Liver (tissue), 8 donors: ENCODE measurements at regions not wholly inside any gene's neighbourhood (a gene's known extent, or its start where the extent isn't known, plus 50 kb on each side); places are given as distances from the start of the nearest gene placed in this dataset.

Experiments
- DNase-seq: peaks from one replicate; pipeline ENCODE4 v3.0.0-alpha.2; 2017; ENCODE audit warnings: low spot score
- H3K27ac ChIP-seq, 2 donors: one replicate each; pipeline ENCODE4 v1.7.0; 2013; ENCODE audit warnings: inconsistent platforms in 2 of 2, low read length in 2 of 2, control low read depth in 1 of 2, low read depth in 1 of 2, mild to moderate bottlenecking in 1 of 2
- H3K27me3 ChIP-seq, 4 donors: one replicate each; pipeline versions ENCODE4 v1.6.1 to v1.7.0; 2013; ENCODE audit warnings: low read length in 3 of 4, inconsistent platforms in 1 of 4, mild to moderate bottlenecking in 1 of 4, moderate library complexity in 1 of 4; ENCODE audit not compliant: control insufficient read depth in 4 of 4, insufficient read depth in 4 of 4
- H3K36me3 ChIP-seq, 4 donors: one replicate each; pipeline versions ENCODE4 v1.6.1 to v1.7.0; 2013; ENCODE audit warnings: low read length in 3 of 4, mild to moderate bottlenecking in 3 of 4, low read depth in 1 of 4, moderate library complexity in 1 of 4; ENCODE audit not compliant: control insufficient read depth in 4 of 4, insufficient read depth in 3 of 4
- H3K4me1 ChIP-seq, 4 donors: one replicate each; pipeline versions ENCODE4 v1.6.1 to v1.7.0; 2013; ENCODE audit warnings: low read length in 3 of 4, mild to moderate bottlenecking in 3 of 4, moderate library complexity in 1 of 4; ENCODE audit not compliant: control insufficient read depth in 4 of 4, insufficient read depth in 4 of 4
- H3K4me3 ChIP-seq, 3 donors: one replicate each; pipeline versions ENCODE4 v1.6.1 to v1.7.0; 2013; ENCODE audit warnings: low read length in 3 of 3, control low read depth in 1 of 3, low read depth in 1 of 3, mild to moderate bottlenecking in 1 of 3
- H3K9ac ChIP-seq, 2 donors: one replicate each; pipeline ENCODE4 v1.7.0; 2013; ENCODE audit warnings: low read length in 2 of 2, mild to moderate bottlenecking in 2 of 2, moderate library complexity in 2 of 2, control low read depth in 1 of 2, low read depth in 1 of 2
- H3K9me3 ChIP-seq, 4 donors: one replicate each; pipeline versions ENCODE4 v1.6.1 to v1.7.0; 2013; ENCODE audit warnings: low read length in 3 of 4; ENCODE audit not compliant: control insufficient read depth in 4 of 4
- CTCF ChIP-seq: fragments of 150-350 bp; IDR thresholded peaks from 2 replicates; pipeline ENCODE4 v1.5.1; 2017; ENCODE audit warnings: improper control_type of control experiment, low read depth, low read length; ENCODE audit not compliant: missing input control
- EGR1 ChIP-seq, 2 donors: IDR thresholded peaks; 2 replicates each; pipeline ENCODE4 v1.6.1; 2016 to 2018; ENCODE audit warnings: antibody characterized with exemption in 2 of 2, low read depth in 2 of 2
- FOXA1 ChIP-seq: IDR thresholded peaks from 2 replicates; pipeline ENCODE4 v1.6.1; 2016; ENCODE audit warnings: antibody characterized with exemption
- FOXA2 ChIP-seq: IDR thresholded peaks from 2 replicates; pipeline ENCODE4 v1.6.1; 2016; ENCODE audit warnings: antibody characterized with exemption
- GABPA ChIP-seq, 2 donors: IDR thresholded peaks in 1 of 2; conservative IDR thresholded peaks in 1 of 2; 2 replicates each; pipeline ENCODE4 v1.6.1; 2016; ENCODE audit warnings: antibody characterized with exemption in 2 of 2, mild to moderate bottlenecking in 1 of 2, moderate library complexity in 1 of 2
- HNF4A ChIP-seq, 2 donors: conservative IDR thresholded peaks; 2 replicates each; pipeline ENCODE4 v1.6.1; 2016; ENCODE audit warnings: antibody characterized with exemption in 2 of 2, mild to moderate bottlenecking in 2 of 2
- HNF4G ChIP-seq: IDR thresholded peaks from 2 replicates; pipeline ENCODE4 v1.6.1; 2016; ENCODE audit warnings: antibody characterized with exemption
- JUND ChIP-seq, 2 donors: IDR thresholded peaks; 2 replicates each; pipeline ENCODE4 v1.6.1; 2016; ENCODE audit warnings: antibody characterized with exemption in 2 of 2
- NR2F2 ChIP-seq: IDR thresholded peaks from 2 replicates; pipeline ENCODE4 v1.6.1; 2016; ENCODE audit warnings: antibody characterized with exemption
- RAD21 ChIP-seq, 2 donors: IDR thresholded peaks; 2 replicates each; pipeline ENCODE4 v1.6.1; 2016; ENCODE audit warnings: antibody characterized with exemption in 2 of 2, mild to moderate bottlenecking in 2 of 2
- RXRA ChIP-seq, 2 donors: IDR thresholded peaks; 2 replicates each; pipeline ENCODE4 v1.6.1; 2017 to 2018; ENCODE audit warnings: antibody characterized with exemption in 2 of 2, mild to moderate bottlenecking in 1 of 2
- SP1 ChIP-seq: IDR thresholded peaks from 2 replicates; pipeline ENCODE4 v1.6.1; 2018; ENCODE audit warnings: antibody characterized with exemption, mild to moderate bottlenecking
- TAF1 ChIP-seq: conservative IDR thresholded peaks from 2 replicates; pipeline ENCODE4 v1.6.1; 2016; ENCODE audit warnings: antibody characterized with exemption, mild to moderate bottlenecking
- YY1 ChIP-seq: IDR thresholded peaks from 2 replicates; pipeline ENCODE4 v1.6.1; 2016; ENCODE audit warnings: antibody characterized with exemption, mild to moderate bottlenecking
- ZBTB33 ChIP-seq: IDR thresholded peaks from 2 replicates; pipeline ENCODE4 v1.6.1; 2016; ENCODE audit warnings: antibody characterized with exemption
- WGBS: extraction: QIAGEN DNeasy Blood & Tissue Kit; methylation state at CpG from one replicate; pipeline ENCODE4 v1.1.7; 2013; 5-methylcytosine and 5-hydroxymethylcytosine counted together
- TF ChIP-seq, protein P1 (sequence below): IDR thresholded peaks from 2 replicates; pipeline ENCODE4 v1.6.1; 2016; ENCODE audit warnings: antibody characterized with exemption
- TF ChIP-seq, protein P2 (sequence below): IDR thresholded peaks from 2 replicates; pipeline ENCODE4 v1.6.1; 2016; ENCODE audit warnings: antibody characterized with exemption
- TF ChIP-seq, protein P3 (sequence below): IDR thresholded peaks from 2 replicates; pipeline ENCODE4 v1.6.1; 2016; ENCODE audit warnings: antibody characterized with exemption, mild to moderate bottlenecking
- donor health status: healthy.
- donor health status: healthy.
- donor health status: healthy.
- donor health status: healthy.
- donor health status: healthy.

GRCh38 chr2:52454962-52455361 lies 1312.6 kb upstream of the CHAC2 start (continued):
- TF ChIP-seq CTCF (no peak), EGR1 (IDR thresholded peaks at IDR 0.05; ENCODE audit: low read depth in 2 of 2) (no peak), NR2F2 (peak; percentile 36), SP1 (no peak)
- TF ChIP-seq, protein P1, sequence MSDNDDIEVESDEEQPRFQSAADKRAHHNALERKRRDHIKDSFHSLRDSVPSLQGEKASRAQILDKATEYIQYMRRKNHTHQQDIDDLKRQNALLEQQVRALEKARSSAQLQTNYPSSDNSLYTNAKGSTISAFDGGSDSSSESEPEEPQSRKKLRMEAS: peak; percentile 38

- no peaks in the 10 kb centered on the region for H3K36me3 ChIP-seq
- no peak for DNase-seq
- 53% methylated on average over 4 of the region's 4 CpGs for WGBS
- TF ChIP-seq NR2F2: no peak
- TF ChIP-seq YY1: peak; percentile 71
- TF ChIP-seq JUND (IDR thresholded peaks at IDR 0.05): no peak
- TF ChIP-seq HNF4G: no peak
- peak; percentile 69 for TF ChIP-seq SP1
- TF ChIP-seq GABPA (IDR thresholded peaks at IDR 0.05 in 1 of 2, conservative IDR thresholded peaks at IDR 0.05 in 1 of 2): no peak
- no peak for TF ChIP-seq FOXA1
- no peak for TF ChIP-seq FOXA2
- TF ChIP-seq, protein P2, sequence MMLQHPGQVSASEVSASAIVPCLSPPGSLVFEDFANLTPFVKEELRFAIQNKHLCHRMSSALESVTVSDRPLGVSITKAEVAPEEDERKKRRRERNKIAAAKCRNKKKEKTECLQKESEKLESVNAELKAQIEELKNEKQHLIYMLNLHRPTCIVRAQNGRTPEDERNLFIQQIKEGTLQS: no peak
- TF ChIP-seq TAF1: no peak
- TF ChIP-seq CTCF: no peak
- TF ChIP-seq RAD21 (IDR thresholded peaks at IDR 0.05): no peak
- TF ChIP-seq, protein P1: peak; percentile 31
- TF ChIP-seq EGR1 (IDR thresholded peaks at IDR 0.05; ENCODE audit: low read depth in 2 of 2): no peak
- TF ChIP-seq, protein P3, sequence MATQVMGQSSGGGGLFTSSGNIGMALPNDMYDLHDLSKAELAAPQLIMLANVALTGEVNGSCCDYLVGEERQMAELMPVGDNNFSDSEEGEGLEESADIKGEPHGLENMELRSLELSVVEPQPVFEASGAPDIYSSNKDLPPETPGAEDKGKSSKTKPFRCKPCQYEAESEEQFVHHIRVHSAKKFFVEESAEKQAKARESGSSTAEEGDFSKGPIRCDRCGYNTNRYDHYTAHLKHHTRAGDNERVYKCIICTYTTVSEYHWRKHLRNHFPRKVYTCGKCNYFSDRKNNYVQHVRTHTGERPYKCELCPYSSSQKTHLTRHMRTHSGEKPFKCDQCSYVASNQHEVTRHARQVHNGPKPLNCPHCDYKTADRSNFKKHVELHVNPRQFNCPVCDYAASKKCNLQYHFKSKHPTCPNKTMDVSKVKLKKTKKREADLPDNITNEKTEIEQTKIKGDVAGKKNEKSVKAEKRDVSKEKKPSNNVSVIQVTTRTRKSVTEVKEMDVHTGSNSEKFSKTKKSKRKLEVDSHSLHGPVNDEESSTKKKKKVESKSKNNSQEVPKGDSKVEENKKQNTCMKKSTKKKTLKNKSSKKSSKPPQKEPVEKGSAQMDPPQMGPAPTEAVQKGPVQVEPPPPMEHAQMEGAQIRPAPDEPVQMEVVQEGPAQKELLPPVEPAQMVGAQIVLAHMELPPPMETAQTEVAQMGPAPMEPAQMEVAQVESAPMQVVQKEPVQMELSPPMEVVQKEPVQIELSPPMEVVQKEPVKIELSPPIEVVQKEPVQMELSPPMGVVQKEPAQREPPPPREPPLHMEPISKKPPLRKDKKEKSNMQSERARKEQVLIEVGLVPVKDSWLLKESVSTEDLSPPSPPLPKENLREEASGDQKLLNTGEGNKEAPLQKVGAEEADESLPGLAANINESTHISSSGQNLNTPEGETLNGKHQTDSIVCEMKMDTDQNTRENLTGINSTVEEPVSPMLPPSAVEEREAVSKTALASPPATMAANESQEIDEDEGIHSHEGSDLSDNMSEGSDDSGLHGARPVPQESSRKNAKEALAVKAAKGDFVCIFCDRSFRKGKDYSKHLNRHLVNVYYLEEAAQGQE: peak; percentile 21
- TF ChIP-seq HNF4A (conservative IDR thresholded peaks at IDR 0.05): peak; percentile 76 to 79
- TF ChIP-seq RXRA (IDR thresholded peaks at IDR 0.05): peak; percentile 27 to 38
- TF ChIP-seq ZBTB33: no peak
- peak overlapping the region in 1 of 3 donors; percentile 6 for H3K4me3 ChIP-seq
- no peaks in the 10 kb centered on the region for H3K9me3 ChIP-seq
- peak overlapping the region in 1 of 2 donors; percentile 6 for H3K27ac ChIP-seq
- H3K27me3 ChIP-seq: no peaks in the 10 kb centered on the region
- no peak overlapping the region for H3K9ac ChIP-seq
- H3K4me1 ChIP-seq: peaks cover 4 to 34% (median 18%) of the 10 kb centered on the region in 4 donors
Observed at GRCh38 chr2:52452201-52452600, 1315.4 kb upstream of the CHAC2 start.
